Activated T-cell treated with anti-CD3 and anti-CD28 coated beads, Interleukin-2, amount 50 U/mL, for 1 hour (primary cell): ENCODE measurements at regions not wholly inside any gene's neighbourhood (a gene's known extent, or its start where the extent isn't known, plus 50 kb on each side); places are given as distances from the start of the nearest gene placed in this dataset.

Experiments
- DNase-seq: peaks from one replicate; pipeline ENCODE4 v3.0.0-alpha.2; 2020

GRCh38 chr2:217330647-217331046 lies 470.8 kb upstream of the TNP1 start:
- no peak for DNase-seq

- DNase-seq: no peak
These were observed 469.2 kb upstream of the TNP1 start for GRCh38 chr2:217329023-217329431.

GRCh38 chr2:217328622-217328978 lies 468.7 kb upstream of the TNP1 start:
- DNase-seq: no peak

GRCh38 chr2:217327953-217328621 lies 468.2 kb upstream of the TNP1 start:
- no peak for DNase-seq

GRCh38 chr2:217326238-217327022 lies 466.6 kb upstream of the TNP1 start:
- no peak for DNase-seq

GRCh38 chr2:217325816-217326215 lies 466.0 kb upstream of the TNP1 start:
- DNase-seq: no peak

- no peak for DNase-seq
These were observed 465.4 kb upstream of the TNP1 start for GRCh38 chr2:217325251-217325650.

GRCh38 chr2:217316743-217317142 lies 456.9 kb upstream of the TNP1 start:
- no peak for DNase-seq

- DNase-seq: no peak
These were observed 454.2 kb upstream of the TNP1 start for GRCh38 chr2:217314021-217314460.

- no peak for DNase-seq
These were observed 453.5 kb upstream of the TNP1 start for GRCh38 chr2:217313386-217313785.

- no peak for DNase-seq
These were observed 449.2 kb upstream of the TNP1 start for GRCh38 chr2:217309056-217309455.

- DNase-seq: no peak
These were observed 447.2 kb upstream of the TNP1 start for GRCh38 chr2:217307023-217307422.

- DNase-seq: no peak
These were observed 446.0 kb upstream of the TNP1 start for GRCh38 chr2:217305882-217306281.

- DNase-seq: no peak
These were observed 444.7 kb upstream of the TNP1 start for GRCh38 chr2:217304582-217304981.

GRCh38 chr2:217302856-217303255 lies 443.0 kb upstream of the TNP1 start:
- no peak for DNase-seq

- DNase-seq: no peak
These were observed 441.5 kb upstream of the TNP1 start for GRCh38 chr2:217301142-217301925.

- no peak for DNase-seq
These were observed 439.7 kb upstream of the TNP1 start for GRCh38 chr2:217299590-217299989.

- DNase-seq: no peak
These were observed 437.2 kb upstream of the TNP1 start for GRCh38 chr2:217297096-217297495.

- no peak for DNase-seq
These were observed 435.0 kb upstream of the TNP1 start for GRCh38 chr2:217294818-217295217.

- DNase-seq: no peak
These were observed 434.3 kb upstream of the TNP1 start for GRCh38 chr2:217294211-217294610.

- DNase-seq: no peak
These were observed 433.7 kb upstream of the TNP1 start for GRCh38 chr2:217293607-217294006.

- no peak for DNase-seq
These were observed 433.2 kb upstream of the TNP1 start for GRCh38 chr2:217293046-217293445.

- DNase-seq: no peak
These were observed 431.4 kb upstream of the TNP1 start for GRCh38 chr2:217291259-217291658.

- DNase-seq: no peak
These were observed 430.6 kb upstream of the TNP1 start for GRCh38 chr2:217290467-217290866.
